Esophagus (tissue), 2 donors: ENCODE measurements at regions not wholly inside any gene's neighbourhood (a gene's known extent, or its start where the extent isn't known, plus 50 kb on each side); places are given as distances from the start of the nearest gene placed in this dataset.
A peak's percentile ranks its signal among the peaks of the same experiment; 100 is the strongest.

ENCODE experiments used
- H3K27ac ChIP-seq, 2 donors: one replicate each; pipeline ENCODE4 v1.5.1; 2013; ENCODE audit warnings: low read depth in 2 of 2, mild to moderate bottlenecking in 2 of 2, inconsistent platforms in 1 of 2, low read length in 1 of 2, moderate library complexity in 1 of 2
- H3K27me3 ChIP-seq, 2 donors: one replicate each; pipeline ENCODE4 v1.6.1; 2013; ENCODE audit warnings: low read length in 2 of 2, control low read depth in 1 of 2, mild to moderate bottlenecking in 1 of 2; ENCODE audit not compliant: insufficient read depth in 2 of 2, control insufficient read depth in 1 of 2
- H3K36me3 ChIP-seq, 2 donors: one replicate each; pipeline ENCODE4 v1.6.1; 2013; ENCODE audit warnings: low read length in 1 of 2; ENCODE audit not compliant: control insufficient read depth in 2 of 2, insufficient read depth in 2 of 2
- H3K4me1 ChIP-seq, 2 donors: one replicate each; pipeline ENCODE4 v1.6.1; 2013; ENCODE audit warnings: low read length in 1 of 2; ENCODE audit not compliant: control insufficient read depth in 2 of 2, insufficient read depth in 2 of 2
- H3K4me3 ChIP-seq, 2 donors: one replicate each; pipeline ENCODE4 v1.5.1; 2013; ENCODE audit warnings: low read length in 2 of 2, mild to moderate bottlenecking in 2 of 2, low read depth in 1 of 2, moderate library complexity in 1 of 2
- H3K9me3 ChIP-seq, 2 donors: one replicate each; pipeline ENCODE4 v1.6.1; 2013; ENCODE audit warnings: mild to moderate bottlenecking in 2 of 2, low read depth in 1 of 2, low read length in 1 of 2, moderate library complexity in 1 of 2; ENCODE audit not compliant: control insufficient read depth in 2 of 2, insufficient read depth in 1 of 2
- WGBS, 2 donors: extraction: QIAGEN DNeasy Blood & Tissue Kit; methylation state at CpG; one replicate each; pipeline ENCODE4 v1.1.7; 2013; 5-methylcytosine and 5-hydroxymethylcytosine counted together
- donor health status: healthy with polysubstance abuse.
- donor health status: Bipolar disorder and iron deficiency.

- H3K4me3 ChIP-seq, result no peak overlapping the region
- 87 to 98% methylated on average over 1 of the region's 1 CpG for WGBS, 2 donors
- H3K27ac ChIP-seq, result no peak overlapping the region
- H3K36me3 ChIP-seq, result no peaks in the 10 kb centered on the region
- no peaks in the 10 kb centered on the region for H3K27me3 ChIP-seq
- H3K4me1 ChIP-seq, result no peaks in the 10 kb centered on the region
- no peaks in the 10 kb centered on the region for H3K9me3 ChIP-seq
Measured at GRCh38 chr18:57991552-57991951, 52.5 kb upstream of the NEDD4L start.

- no peaks in the 10 kb centered on the region for H3K36me3 ChIP-seq
- H3K27ac ChIP-seq, result no peak overlapping the region
- WGBS, 2 donors, result 87 to 91% methylated on average over 8 of the region's 8 CpGs
- no peaks in the 10 kb centered on the region for H3K4me1 ChIP-seq
- H3K4me3 ChIP-seq, result no peak overlapping the region
- no peaks in the 10 kb centered on the region for H3K9me3 ChIP-seq
- H3K27me3 ChIP-seq, result no peaks in the 10 kb centered on the region
Measured at GRCh38 chr18:57989536-57989935, 54.5 kb upstream of the NEDD4L start.

GRCh38 chr18:57984490-57985115 is 59.4 kb upstream of the NEDD4L start:
- peaks cover 0 to 7% of the 10 kb centered on the region in 2 donors for H3K4me1 ChIP-seq
- no peaks in the 10 kb centered on the region for H3K36me3 ChIP-seq
- no peaks in the 10 kb centered on the region for H3K9me3 ChIP-seq
- WGBS, 2 donors, result 84 to 85% methylated on average over 5 of the region's 5 CpGs
- no peaks in the 10 kb centered on the region for H3K27me3 ChIP-seq
- H3K4me3 ChIP-seq, result no peak overlapping the region
- H3K27ac ChIP-seq, result no peak overlapping the region

GRCh38 chr18:57983965-57984364 is 60.1 kb upstream of the NEDD4L start:
- 80 to 96% methylated on average over 3 of the region's 3 CpGs for WGBS, 2 donors
- Histone ChIP-seq H3K27me3 (no peaks in the 10 kb centered on the region), H3K4me1 (peaks cover 0 to 7% of the 10 kb centered on the region in 2 donors), H3K36me3 (no peaks in the 10 kb centered on the region), H3K27ac (no peak overlapping the region), H3K9me3 (no peaks in the 10 kb centered on the region), H3K4me3 (no peak overlapping the region)

GRCh38 chr18:57983472-57983871 is 60.6 kb upstream of the NEDD4L start:
- no peak overlapping the region for H3K27ac ChIP-seq
- H3K27me3 ChIP-seq, result no peaks in the 10 kb centered on the region
- WGBS, 2 donors, result 78 to 79% methylated on average over 3 of the region's 3 CpGs
- peaks cover 0 to 7% of the 10 kb centered on the region in 2 donors for H3K4me1 ChIP-seq
- H3K36me3 ChIP-seq, result no peaks in the 10 kb centered on the region
- no peaks in the 10 kb centered on the region for H3K9me3 ChIP-seq
- H3K4me3 ChIP-seq, result no peak overlapping the region

- Histone ChIP-seq H3K27ac (peak overlapping the region in 1 of 2 donors; percentile 45), H3K4me3 (no peak overlapping the region), H3K27me3 (no peaks in the 10 kb centered on the region), H3K9me3 (no peaks in the 10 kb centered on the region), H3K36me3 (no peaks in the 10 kb centered on the region), H3K4me1 (peaks cover 0 to 7% of the 10 kb centered on the region in 2 donors)
- 71 to 74% methylated on average over 11 of the region's 11 CpGs for WGBS, 2 donors
Measured at GRCh38 chr18:57982372-57983021, 61.5 kb upstream of the NEDD4L start.

GRCh38 chr18:57981308-57982028 is 62.6 kb upstream of the NEDD4L start:
- Histone ChIP-seq H3K4me3 (no peak overlapping the region), H3K27ac (no peak overlapping the region), H3K9me3 (no peaks in the 10 kb centered on the region), H3K36me3 (no peaks in the 10 kb centered on the region), H3K27me3 (no peaks in the 10 kb centered on the region), H3K4me1 (peaks cover 0 to 7% of the 10 kb centered on the region in 2 donors)
- WGBS, 2 donors, result 86 to 88% methylated on average over 3 of the region's 3 CpGs

- H3K4me3 ChIP-seq, result no peak overlapping the region
- H3K9me3 ChIP-seq, result no peaks in the 10 kb centered on the region
- peaks cover 0 to 7% of the 10 kb centered on the region in 2 donors for H3K4me1 ChIP-seq
- H3K27me3 ChIP-seq, result no peaks in the 10 kb centered on the region
- no peak overlapping the region for H3K27ac ChIP-seq
- no peaks in the 10 kb centered on the region for H3K36me3 ChIP-seq
- 67 to 68% methylated on average over 4 of the region's 4 CpGs for WGBS, 2 donors
Measured at GRCh38 chr18:57980573-57981307, 63.3 kb upstream of the NEDD4L start.

GRCh38 chr18:57976230-57976773 is 67.7 kb upstream of the NEDD4L start:
- H3K36me3 ChIP-seq, result no peaks in the 10 kb centered on the region
- 51 to 60% methylated on average over 2 of the region's 2 CpGs for WGBS, 2 donors
- H3K4me1 ChIP-seq, result no peaks in the 10 kb centered on the region
- H3K9me3 ChIP-seq, result peaks cover 0 to 3% of the 10 kb centered on the region in 2 donors
- H3K27ac ChIP-seq, result no peak overlapping the region
- no peaks in the 10 kb centered on the region for H3K27me3 ChIP-seq
- no peak overlapping the region for H3K4me3 ChIP-seq
